ENCODE measurements at regions not wholly inside any gene's neighbourhood (a gene's known extent, or its start where the extent isn't known, plus 50 kb on each side); places are given as distances from the start of the nearest gene placed in this dataset.

DNA sequence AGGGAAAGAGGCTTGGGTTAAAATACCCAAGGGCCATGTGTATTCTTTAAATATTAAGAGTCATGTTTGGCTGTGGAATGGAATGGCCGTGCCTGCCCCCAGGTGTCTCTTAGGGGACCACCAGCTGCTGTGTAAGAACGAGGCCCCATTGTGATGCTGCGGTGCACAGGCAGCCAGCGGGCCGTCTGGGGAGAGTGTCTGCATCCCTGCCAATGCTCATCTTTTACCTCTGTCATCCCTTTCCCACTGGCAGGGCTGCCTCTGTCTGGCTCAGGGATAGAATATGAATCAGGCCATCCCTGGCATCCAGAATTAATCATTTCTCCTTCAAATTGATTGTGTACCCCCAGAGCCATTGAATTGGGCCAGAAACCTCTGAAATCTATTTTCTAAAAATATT is 137.8 kb upstream of the GALNT17 start:
- no peak for DNase-seq

- no peak for DNase-seq
Measured at GRCh38 chr7:70997261-70997660, 134.7 kb upstream of the GALNT17 start.

- DNase-seq, result no peak
Measured at GRCh38 chr7:71005109-71005508, 126.8 kb upstream of the GALNT17 start.

- no peak for DNase-seq
Measured at GRCh38 chr7:71009636-71010035, 122.3 kb upstream of the GALNT17 start.

GRCh38 chr7:71015252-71015900 is 116.6 kb upstream of the GALNT17 start:
- no peak for DNase-seq

DNA sequence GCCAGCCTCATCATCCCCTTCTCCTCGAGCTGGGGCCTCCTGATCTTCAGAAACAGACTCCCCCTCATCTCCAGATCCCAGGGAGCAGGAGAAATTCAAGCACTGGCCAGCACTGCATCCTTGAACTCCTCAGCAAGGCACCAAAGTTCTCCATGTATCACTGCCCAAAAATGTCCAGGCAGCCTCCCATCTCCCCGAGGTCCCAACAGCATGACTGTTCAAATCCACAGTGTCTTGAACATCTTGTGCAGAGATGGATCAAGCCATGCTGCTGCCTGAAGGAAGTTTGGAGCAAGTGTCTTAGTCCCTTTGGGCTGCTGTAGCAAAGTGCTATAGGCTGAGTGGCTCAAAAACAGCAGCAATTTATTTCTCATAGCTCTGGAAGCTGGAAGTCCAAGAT is 115.5 kb upstream of the GALNT17 start:
- no peak for DNase-seq

GRCh38 chr7:71017602-71018001 is 114.3 kb upstream of the GALNT17 start:
- no peak for DNase-seq

DNA sequence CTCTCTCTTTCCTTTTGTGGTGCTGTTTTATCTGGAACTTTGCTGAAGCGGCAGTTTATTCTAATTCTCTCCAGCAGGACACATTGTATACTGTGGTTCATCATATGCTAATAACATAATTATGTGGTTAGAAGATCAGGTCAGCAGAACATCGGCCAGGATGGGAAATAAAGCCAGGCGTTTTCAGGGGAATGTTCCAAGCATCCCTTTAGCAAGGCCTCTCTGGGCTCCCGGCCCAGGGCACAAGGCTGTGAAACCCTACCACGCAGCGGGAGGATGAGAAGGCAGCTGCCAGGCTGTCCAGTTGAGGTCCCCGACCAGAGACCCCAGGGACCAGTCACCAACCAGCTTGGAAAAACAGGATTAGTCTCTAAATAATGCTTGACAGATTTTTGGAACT is 112.2 kb upstream of the GALNT17 start:
- no peak for DNase-seq

DNA sequence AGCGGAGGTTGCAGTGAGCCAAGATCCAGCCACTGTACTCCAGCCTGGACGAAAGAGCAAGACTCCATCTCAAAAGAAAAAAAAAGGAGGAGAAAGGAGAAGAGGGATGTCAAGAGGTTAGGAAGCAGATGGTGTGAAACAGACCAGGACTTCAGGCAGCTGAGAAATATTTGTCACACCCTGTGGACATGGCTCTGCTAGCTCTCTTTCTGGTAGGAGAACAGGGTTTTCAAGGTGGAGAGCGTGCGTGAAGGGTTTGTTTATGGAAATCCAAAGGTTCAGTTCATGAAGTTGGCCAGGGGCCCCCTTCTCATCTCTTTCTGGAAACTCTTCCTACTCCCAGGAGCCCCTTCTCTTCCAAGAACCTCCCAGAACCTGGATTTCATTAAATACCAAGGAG is 110.8 kb upstream of the GALNT17 start:
- no peak for DNase-seq

DNA sequence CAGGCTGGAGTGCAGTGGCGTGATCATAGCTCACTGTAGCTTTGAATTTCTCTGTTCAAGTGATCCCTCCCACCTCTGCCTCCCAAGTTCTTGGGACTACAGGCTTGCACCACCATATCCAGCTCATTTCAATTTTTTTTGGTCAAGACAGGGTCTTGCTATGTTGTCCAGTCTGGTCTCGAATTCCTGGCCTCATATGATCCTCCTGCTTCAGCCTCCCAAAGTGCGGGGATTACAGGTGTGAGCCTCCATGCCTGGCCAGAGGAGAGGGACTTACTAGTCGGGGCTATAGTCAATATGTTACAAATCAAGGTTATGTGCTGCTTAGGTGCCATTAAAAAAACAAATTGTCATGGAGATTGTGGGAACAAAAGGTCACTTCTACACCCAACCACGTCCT is 105.3 kb upstream of the GALNT17 start:
- DNase-seq, result no peak

- DNase-seq, result no peak
Measured at GRCh38 chr7:71034243-71034642, 97.7 kb upstream of the GALNT17 start.

DNA sequence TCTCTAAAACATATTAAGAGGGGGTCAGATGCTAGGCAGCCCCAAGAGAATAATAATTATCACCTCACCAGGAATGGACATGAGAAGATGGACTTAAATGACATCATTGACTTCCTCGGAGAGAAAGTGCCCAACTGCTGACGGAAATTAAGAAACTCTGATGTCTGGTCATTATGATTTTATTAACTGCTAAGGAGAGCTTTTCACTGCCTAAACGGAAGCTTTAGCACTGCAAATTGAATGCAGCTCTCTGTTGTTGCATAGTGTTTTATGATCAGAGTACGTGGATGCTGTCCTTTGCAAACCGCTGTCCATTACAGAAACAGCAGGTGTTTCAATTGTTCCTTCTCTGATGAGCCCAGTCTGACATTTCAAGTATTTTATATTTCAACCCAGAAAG is 89.4 kb upstream of the GALNT17 start:
- DNase-seq, result no peak

DNA sequence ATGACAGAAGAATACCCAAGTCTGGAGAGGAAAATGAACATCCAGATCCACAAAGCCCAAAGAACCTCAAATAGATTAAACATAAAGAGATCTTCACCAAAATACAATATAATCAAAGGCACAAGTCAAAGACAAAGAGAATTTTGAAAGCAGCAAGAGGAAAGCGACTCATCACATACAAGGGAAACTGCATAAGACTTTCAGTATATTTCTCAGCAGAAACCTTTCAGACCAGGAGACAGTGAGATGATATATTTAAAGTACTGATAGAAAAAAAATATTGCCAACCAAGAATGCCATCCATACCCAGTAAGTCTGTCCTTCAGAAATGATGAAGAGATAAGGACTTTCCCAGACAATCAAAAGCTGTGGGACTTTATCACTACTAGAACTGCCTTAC is 81.5 kb upstream of the GALNT17 start:
- DNase-seq, result no peak

GRCh38 chr7:71055504-71055903 is 76.4 kb upstream of the GALNT17 start:
- DNase-seq, result no peak

- no peak for DNase-seq
Measured at GRCh38 chr7:71077743-71078476, 54.0 kb upstream of the GALNT17 start.

Measured in NCI-H2081 (cell line).